B cell (primary cell): ENCODE measurements at regions not wholly inside any gene's neighbourhood (a gene's known extent, or its start where the extent isn't known, plus 50 kb on each side); places are given as distances from the start of the nearest gene placed in this dataset.

Source experiments
- CTCF ChIP-seq: fragments of 200-600 bp; IDR thresholded peaks from one replicate; pipeline ENCODE4 v1.8.0; 2022; ENCODE audit warnings: antibody characterized with exemption, mild to moderate bottlenecking
- EZH2 ChIP-seq: IDR thresholded peaks from 2 replicates; pipeline ENCODE4 v1.6.1; 2012; ENCODE audit warnings: borderline replicate concordance, low read depth, mild to moderate bottlenecking, moderate library complexity, low read length; ENCODE audit not compliant: insufficient read depth, poor library complexity, severe bottlenecking

- TF ChIP-seq CTCF (no peak), EZH2 (no peak)
Observed at GRCh38 chr6:78188891-78189290, 536.1 kb downstream of the MEI4 start.
